ENCODE measurements at regions not wholly inside any gene's neighbourhood (a gene's known extent, or its start where the extent isn't known, plus 50 kb on each side); places are given as distances from the start of the nearest gene placed in this dataset.

DNA sequence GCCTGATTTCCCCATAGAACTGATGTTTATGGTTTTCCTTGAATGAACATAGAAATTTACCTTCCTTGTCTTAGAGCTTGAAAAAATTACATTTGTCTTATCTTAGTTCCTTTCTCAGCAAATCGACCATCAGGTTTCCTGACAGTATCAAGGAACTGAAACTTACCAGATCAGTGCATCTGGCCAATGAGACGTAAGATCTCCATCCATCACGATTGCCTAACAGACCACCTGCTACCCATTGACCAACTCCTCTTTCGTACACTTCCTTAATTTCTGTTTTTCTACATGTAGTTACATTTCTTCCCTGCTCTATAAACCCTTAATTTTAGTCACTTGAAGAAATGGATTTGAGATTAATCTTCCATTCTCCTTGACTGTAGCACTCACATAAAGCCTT is 57.4 kb upstream of the TMPRSS15 start:
- no peaks in the 10 kb centered on the region for H3K9me3 ChIP-seq (ENCODE audit: control insufficient read depth, low read depth, low read length)
- WGBS (ENCODE audit: insufficient coverage, low lambda C conversion rate), result 60% methylated on average over 2 of the region's 4 CpGs
- no peaks in the 10 kb centered on the region for H3K27me3 ChIP-seq (ENCODE audit: control insufficient read depth, insufficient read depth, low read length)
- no peaks in the 10 kb centered on the region for H3K4me1 ChIP-seq (ENCODE audit: control insufficient read depth, insufficient read depth, low read length)
- no peak overlapping the region for H3K27ac ChIP-seq (ENCODE audit: low read length)
- no peaks in the 10 kb centered on the region for H3K36me3 ChIP-seq (ENCODE audit: control insufficient read depth, insufficient read depth, low read length)
- DNase-seq, result no peak
- H3K4me3 ChIP-seq (ENCODE audit: low read length), result no peak overlapping the region

DNA sequence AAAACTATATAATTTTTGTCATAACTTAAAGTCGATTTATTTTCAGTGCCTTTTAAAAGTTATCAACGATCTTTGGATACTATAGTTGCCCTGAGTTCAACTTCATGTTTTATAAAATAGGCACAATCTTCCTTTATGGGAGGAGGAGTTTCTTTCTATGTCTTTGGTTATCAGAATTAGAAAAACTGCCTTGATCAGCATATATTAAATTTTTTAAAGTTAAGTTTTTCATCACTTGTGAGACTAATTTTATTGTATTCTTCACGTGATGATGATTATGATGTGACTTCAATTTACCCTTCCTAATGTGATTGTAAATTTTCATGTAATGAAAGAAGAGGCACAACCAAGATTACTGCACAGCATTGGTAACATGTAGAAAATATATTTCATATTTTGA is 58.2 kb upstream of the TMPRSS15 start:
- no peaks in the 10 kb centered on the region for H3K4me1 ChIP-seq (ENCODE audit: control insufficient read depth, insufficient read depth, low read length)
- WGBS (ENCODE audit: insufficient coverage, low lambda C conversion rate), result 95% methylated on average over 2 of the region's 3 CpGs
- no peaks in the 10 kb centered on the region for H3K27me3 ChIP-seq (ENCODE audit: control insufficient read depth, insufficient read depth, low read length)
- no peaks in the 10 kb centered on the region for H3K9me3 ChIP-seq (ENCODE audit: control insufficient read depth, low read depth, low read length)
- H3K36me3 ChIP-seq (ENCODE audit: control insufficient read depth, insufficient read depth, low read length), result no peaks in the 10 kb centered on the region
- H3K27ac ChIP-seq (ENCODE audit: low read length), result no peak overlapping the region
- H3K4me3 ChIP-seq (ENCODE audit: low read length), result no peak overlapping the region
- DNase-seq, result no peak

DNA sequence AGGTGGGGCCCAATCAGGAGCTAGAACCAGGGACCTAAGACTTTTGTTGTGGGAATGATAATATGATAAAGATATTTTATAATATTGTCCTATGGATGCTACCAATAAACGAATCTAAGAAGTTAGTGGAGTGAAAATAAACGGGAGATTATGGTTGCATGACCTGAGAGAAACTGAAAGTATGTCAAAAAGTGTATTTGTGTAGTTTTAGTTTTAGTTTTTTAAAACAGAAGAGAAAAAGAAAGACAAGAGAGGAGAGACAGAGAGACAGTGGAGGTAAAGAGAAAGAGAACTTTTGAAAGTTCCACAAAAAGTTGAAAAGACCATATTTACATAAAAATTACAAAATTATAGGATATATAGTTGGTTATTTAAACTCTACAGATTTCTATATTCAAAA is 64.1 kb upstream of the TMPRSS15 start:
- Histone ChIP-seq H3K4me3 (ENCODE audit: low read length) (no peak overlapping the region), H3K4me1 (ENCODE audit: control insufficient read depth, insufficient read depth, low read length) (no peaks in the 10 kb centered on the region), H3K27me3 (ENCODE audit: control insufficient read depth, insufficient read depth, low read length) (no peaks in the 10 kb centered on the region), H3K36me3 (ENCODE audit: control insufficient read depth, insufficient read depth, low read length) (no peaks in the 10 kb centered on the region), H3K9me3 (ENCODE audit: control insufficient read depth, low read depth, low read length) (no peaks in the 10 kb centered on the region), H3K27ac (ENCODE audit: low read length) (no peak overlapping the region)
- no peak for DNase-seq
- WGBS (ENCODE audit: insufficient coverage, low lambda C conversion rate), result 83% methylated on average over 2 of the region's 2 CpGs

DNA sequence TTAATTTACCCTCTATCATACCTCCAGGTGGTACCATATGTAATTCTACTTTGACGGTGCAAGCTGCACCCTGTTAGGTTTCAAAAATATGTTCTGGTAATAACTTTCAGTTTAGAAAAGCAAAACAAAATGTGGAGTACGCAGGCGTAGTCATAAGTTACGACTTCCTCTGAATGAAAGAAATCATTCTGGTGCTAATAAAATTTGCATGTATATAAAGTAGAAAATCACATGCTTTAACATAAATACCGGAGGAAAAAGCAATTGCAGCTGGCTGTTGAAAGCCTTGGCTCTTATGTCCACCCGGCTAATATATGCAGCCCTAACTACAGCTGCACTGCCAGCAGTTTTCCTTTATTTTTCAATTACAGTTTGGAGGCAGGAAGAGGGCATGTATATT is 65.2 kb upstream of the TMPRSS15 start:
- 81% methylated on average over 4 of the region's 6 CpGs for WGBS (ENCODE audit: insufficient coverage, low lambda C conversion rate)

DNA sequence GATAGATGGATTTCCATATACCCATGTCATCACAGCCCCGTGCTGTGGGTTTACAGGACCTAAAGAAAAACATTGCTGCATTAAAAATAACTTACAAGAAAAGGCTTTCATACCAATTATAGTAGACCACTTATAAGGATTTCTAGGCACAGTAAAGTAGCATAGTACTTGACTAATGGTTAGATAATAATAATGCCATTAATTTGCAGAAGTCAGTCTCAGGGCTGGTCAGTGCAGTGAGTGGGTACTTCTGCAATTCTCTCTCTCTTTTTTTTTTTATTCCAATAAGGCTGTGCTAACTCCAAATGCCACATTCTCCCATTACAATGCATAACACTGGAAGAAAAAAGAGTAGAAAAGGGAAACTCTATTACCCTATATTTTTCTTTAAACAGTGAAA is 73.1 kb upstream of the TMPRSS15 start:
- no peak overlapping the region for H3K27ac ChIP-seq (ENCODE audit: low read length)
- peaks cover 6% of the 10 kb centered on the region for H3K27me3 ChIP-seq (ENCODE audit: control insufficient read depth, insufficient read depth, low read length)
- DNase-seq, result no peak
- H3K4me1 ChIP-seq (ENCODE audit: control insufficient read depth, insufficient read depth, low read length), result peaks cover 5% of the 10 kb centered on the region
- H3K4me3 ChIP-seq (ENCODE audit: low read length), result no peak overlapping the region
- no CpG with 5 or more reads among the region's 1 CpG for WGBS (ENCODE audit: insufficient coverage, low lambda C conversion rate)
- H3K36me3 ChIP-seq (ENCODE audit: control insufficient read depth, insufficient read depth, low read length), result no peaks in the 10 kb centered on the region
- no peaks in the 10 kb centered on the region for H3K9me3 ChIP-seq (ENCODE audit: control insufficient read depth, low read depth, low read length)

More for the DNA sequence above, 65.2 kb upstream of the TMPRSS15 start:
- Histone ChIP-seq H3K4me1 (ENCODE audit: control insufficient read depth, insufficient read depth, low read length) (no peaks in the 10 kb centered on the region), H3K27ac (ENCODE audit: low read length) (no peak overlapping the region), H3K4me3 (ENCODE audit: low read length) (no peak overlapping the region), H3K27me3 (ENCODE audit: control insufficient read depth, insufficient read depth, low read length) (no peaks in the 10 kb centered on the region), H3K36me3 (ENCODE audit: control insufficient read depth, insufficient read depth, low read length) (no peaks in the 10 kb centered on the region), H3K9me3 (ENCODE audit: control insufficient read depth, low read depth, low read length) (no peaks in the 10 kb centered on the region)
- DNase-seq, result no peak

DNA sequence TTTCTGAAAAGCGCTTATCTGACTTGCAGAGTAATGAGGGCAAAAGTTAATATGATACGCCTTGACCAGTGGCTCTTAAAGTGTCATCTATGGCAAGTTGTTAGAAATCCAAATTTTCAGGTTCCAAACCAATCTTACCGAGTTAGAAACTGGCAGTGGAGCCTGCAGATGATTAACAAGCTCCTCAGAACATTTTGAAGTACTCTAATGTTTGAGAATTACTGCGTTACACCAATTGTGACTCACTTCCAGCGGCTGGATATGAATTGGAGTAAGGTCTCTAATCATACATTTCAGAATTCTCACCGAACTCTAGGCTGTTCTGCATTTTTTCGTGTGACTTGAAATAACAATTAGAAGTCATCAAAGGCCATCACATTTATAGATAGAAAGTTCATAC is 73.5 kb upstream of the TMPRSS15 start:
- H3K36me3 ChIP-seq (ENCODE audit: control insufficient read depth, insufficient read depth, low read length), result no peaks in the 10 kb centered on the region
- no peak overlapping the region for H3K27ac ChIP-seq (ENCODE audit: low read length)
- H3K4me1 ChIP-seq (ENCODE audit: control insufficient read depth, insufficient read depth, low read length), result peaks cover 5% of the 10 kb centered on the region
- DNase-seq, result no peak
- peaks cover 6% of the 10 kb centered on the region for H3K27me3 ChIP-seq (ENCODE audit: control insufficient read depth, insufficient read depth, low read length)
- 93% methylated on average over 3 of the region's 7 CpGs for WGBS (ENCODE audit: insufficient coverage, low lambda C conversion rate)
- H3K4me3 ChIP-seq (ENCODE audit: low read length), result no peak overlapping the region
- no peaks in the 10 kb centered on the region for H3K9me3 ChIP-seq (ENCODE audit: control insufficient read depth, low read depth, low read length)

DNA sequence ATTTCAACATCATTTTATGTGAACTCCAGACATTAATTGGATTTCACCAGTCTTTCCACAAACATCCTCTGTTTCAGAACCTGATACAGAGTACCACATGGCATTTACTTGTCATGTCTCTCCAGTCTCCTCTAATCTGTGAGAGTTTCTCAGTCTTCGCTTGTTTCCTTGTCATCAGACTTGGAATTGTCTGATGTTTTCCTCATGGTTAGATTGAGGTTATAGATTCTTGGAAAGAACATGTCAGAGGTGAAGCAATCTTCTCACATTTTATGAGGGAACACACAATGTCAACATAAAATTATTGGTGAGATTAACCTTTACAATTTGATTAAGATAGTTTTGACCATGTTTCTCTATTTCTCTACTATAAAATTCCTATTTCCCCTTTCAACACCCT is 74.9 kb upstream of the TMPRSS15 start:
- no CpG with 5 or more reads among the region's 1 CpG for WGBS (ENCODE audit: insufficient coverage, low lambda C conversion rate)
- H3K27ac ChIP-seq (ENCODE audit: low read length), result no peak overlapping the region

DNA sequence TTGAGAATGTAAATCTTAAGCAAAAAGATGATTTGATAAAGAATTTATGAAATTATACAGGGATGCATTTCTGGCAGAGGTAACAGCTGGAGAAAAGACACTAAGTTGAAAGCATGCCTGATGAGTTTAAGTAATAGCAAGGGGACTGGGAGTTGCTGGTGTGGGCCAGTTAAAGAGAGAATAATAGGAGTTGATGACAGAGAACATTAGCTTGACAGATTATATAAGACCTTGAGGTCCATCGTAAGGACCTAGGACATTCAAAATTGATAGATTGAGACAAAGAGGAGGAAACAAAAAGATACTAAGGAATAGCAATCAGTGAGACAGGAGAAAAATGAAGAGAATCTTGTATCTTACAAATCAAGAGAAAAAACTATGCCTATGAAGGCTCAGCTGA is 84.7 kb upstream of the TMPRSS15 start:
- WGBS (ENCODE audit: insufficient coverage, low lambda C conversion rate), result 86% methylated on average over 1 of the region's 1 CpG

More for the DNA sequence above, 74.9 kb upstream of the TMPRSS15 start:
- Histone ChIP-seq H3K4me3 (ENCODE audit: low read length) (no peak overlapping the region), H3K27me3 (ENCODE audit: control insufficient read depth, insufficient read depth, low read length) (peaks cover 6% of the 10 kb centered on the region), H3K4me1 (ENCODE audit: control insufficient read depth, insufficient read depth, low read length) (peaks cover 5% of the 10 kb centered on the region), H3K36me3 (ENCODE audit: control insufficient read depth, insufficient read depth, low read length) (no peaks in the 10 kb centered on the region), H3K9me3 (ENCODE audit: control insufficient read depth, low read depth, low read length) (no peaks in the 10 kb centered on the region)
- DNase-seq, result no peak

DNA sequence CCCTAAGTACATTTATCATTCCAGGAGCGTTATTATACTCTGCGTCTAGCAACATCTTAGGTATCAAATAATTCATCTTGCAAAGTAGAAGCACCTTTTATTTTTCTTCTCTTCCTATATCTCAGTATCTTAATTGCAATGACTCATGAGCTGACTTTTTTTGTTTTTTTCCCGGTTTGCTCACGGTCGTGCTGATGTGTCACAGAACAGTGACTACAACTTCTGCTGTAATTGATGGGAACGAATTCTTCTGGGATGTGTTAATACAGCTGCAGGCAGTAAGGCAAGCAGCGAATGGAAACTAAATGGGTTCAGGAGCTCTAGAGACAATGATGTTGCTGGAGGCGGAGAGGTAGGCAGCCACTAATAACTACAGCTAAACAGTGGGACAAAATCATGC is 89.8 kb upstream of the TMPRSS15 start:
- no peaks in the 10 kb centered on the region for H3K36me3 ChIP-seq (ENCODE audit: control insufficient read depth, insufficient read depth, low read length)
- no peaks in the 10 kb centered on the region for H3K4me1 ChIP-seq (ENCODE audit: control insufficient read depth, insufficient read depth, low read length)
- peaks cover 3% of the 10 kb centered on the region for H3K27me3 ChIP-seq (ENCODE audit: control insufficient read depth, insufficient read depth, low read length)
- H3K9me3 ChIP-seq (ENCODE audit: control insufficient read depth, low read depth, low read length), result no peaks in the 10 kb centered on the region
- WGBS (ENCODE audit: insufficient coverage, low lambda C conversion rate), result 75% methylated on average over 4 of the region's 8 CpGs
- no peak overlapping the region for H3K4me3 ChIP-seq (ENCODE audit: low read length)
- no peak for DNase-seq
- no peak overlapping the region for H3K27ac ChIP-seq (ENCODE audit: low read length)

More for the DNA sequence above, 84.7 kb upstream of the TMPRSS15 start:
- Histone ChIP-seq H3K27ac (ENCODE audit: low read length) (no peak overlapping the region), H3K36me3 (ENCODE audit: control insufficient read depth, insufficient read depth, low read length) (no peaks in the 10 kb centered on the region), H3K27me3 (ENCODE audit: control insufficient read depth, insufficient read depth, low read length) (peaks cover 3% of the 10 kb centered on the region), H3K4me3 (ENCODE audit: low read length) (no peak overlapping the region), H3K9me3 (ENCODE audit: control insufficient read depth, low read depth, low read length) (no peaks in the 10 kb centered on the region), H3K4me1 (ENCODE audit: control insufficient read depth, insufficient read depth, low read length) (no peaks in the 10 kb centered on the region)
- no peak for DNase-seq

DNA sequence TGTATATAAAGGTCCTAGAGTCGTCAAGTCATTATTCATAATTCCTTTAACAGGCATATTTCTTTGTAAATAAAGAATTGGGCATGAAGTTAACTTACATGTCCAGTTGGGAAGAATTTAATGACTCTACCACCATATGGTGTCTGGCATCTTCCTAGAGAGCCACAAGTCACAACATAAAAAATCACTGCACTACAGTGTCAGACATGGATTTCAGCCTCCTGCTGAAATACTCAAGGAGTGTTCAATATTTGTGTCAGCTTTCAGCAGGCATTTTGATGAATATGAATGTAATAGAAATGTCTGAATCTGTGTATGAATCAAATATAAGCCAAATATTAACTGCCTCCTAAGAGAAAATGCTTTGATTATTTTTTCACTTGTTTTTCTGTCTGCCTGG is 91.9 kb upstream of the TMPRSS15 start:
- no peak for DNase-seq
- Histone ChIP-seq H3K9me3 (ENCODE audit: control insufficient read depth, low read depth, low read length) (no peaks in the 10 kb centered on the region), H3K4me3 (ENCODE audit: low read length) (no peak overlapping the region), H3K4me1 (ENCODE audit: control insufficient read depth, insufficient read depth, low read length) (no peaks in the 10 kb centered on the region), H3K36me3 (ENCODE audit: control insufficient read depth, insufficient read depth, low read length) (no peaks in the 10 kb centered on the region), H3K27me3 (ENCODE audit: control insufficient read depth, insufficient read depth, low read length) (no peaks in the 10 kb centered on the region), H3K27ac (ENCODE audit: low read length) (no peak overlapping the region)
- WGBS (ENCODE audit: insufficient coverage, low lambda C conversion rate), result no CpG with 5 or more reads among the region's 1 CpG

DNA sequence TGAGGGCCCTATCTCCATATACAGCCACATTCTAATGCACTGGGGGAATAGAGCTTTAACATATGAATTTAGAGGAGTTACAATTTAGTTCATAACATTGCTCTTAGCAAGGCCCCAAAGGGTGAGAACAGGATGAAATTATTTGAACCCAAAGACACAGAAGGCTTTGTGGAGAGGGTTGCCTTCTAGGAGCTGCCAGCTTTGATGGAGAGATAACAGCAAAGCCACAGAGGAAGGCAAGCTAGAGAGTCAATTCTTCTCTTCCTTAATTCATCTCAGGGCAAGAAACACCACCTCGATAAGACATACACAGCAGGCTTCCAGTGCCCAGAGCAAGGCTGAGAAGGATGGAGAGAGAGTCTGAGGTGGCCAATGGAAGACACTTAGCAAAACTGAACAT is 94.8 kb upstream of the TMPRSS15 start:
- no peak overlapping the region for H3K27ac ChIP-seq (ENCODE audit: low read length)
- no peaks in the 10 kb centered on the region for H3K27me3 ChIP-seq (ENCODE audit: control insufficient read depth, insufficient read depth, low read length)

More for the DNA sequence above, 94.8 kb upstream of the TMPRSS15 start:
- H3K4me3 ChIP-seq (ENCODE audit: low read length), result no peak overlapping the region
- no peaks in the 10 kb centered on the region for H3K9me3 ChIP-seq (ENCODE audit: control insufficient read depth, low read depth, low read length)
- DNase-seq, result no peak
- H3K4me1 ChIP-seq (ENCODE audit: control insufficient read depth, insufficient read depth, low read length), result no peaks in the 10 kb centered on the region
- H3K36me3 ChIP-seq (ENCODE audit: control insufficient read depth, insufficient read depth, low read length), result no peaks in the 10 kb centered on the region
- no CpG with 5 or more reads among the region's 1 CpG for WGBS (ENCODE audit: insufficient coverage, low lambda C conversion rate)
